ENCODE measurements at regions not wholly inside any gene's neighbourhood (a gene's known extent, or its start where the extent isn't known, plus 50 kb on each side); places are given as distances from the start of the nearest gene placed in this dataset.

DNA sequence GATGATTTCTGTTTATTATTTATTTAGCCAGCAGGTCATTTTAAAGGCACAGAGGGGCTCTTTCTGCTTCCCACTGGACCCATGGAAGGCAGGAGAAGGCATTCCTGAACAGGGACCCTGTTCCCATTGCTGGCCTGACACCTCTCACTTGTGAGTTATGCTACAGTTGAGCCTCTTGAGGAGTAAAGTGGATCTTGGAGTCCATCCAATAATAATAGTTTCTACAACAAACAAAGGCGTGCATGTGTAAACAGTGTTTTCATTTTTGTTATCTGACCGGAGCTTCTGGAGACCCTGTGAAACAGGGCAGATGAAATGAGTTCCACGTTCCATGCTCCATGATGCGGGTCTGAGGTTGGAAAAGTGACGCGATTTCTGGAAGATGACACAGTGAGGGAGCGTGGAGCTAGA is 127.3 kb upstream of the HABP2 start:
- Histone ChIP-seq H3K23ac (ENCODE audit: low read depth, low read length, poor library complexity) (no peak overlapping the region), H3K18ac (ENCODE audit: low read length) (no peak overlapping the region), H3K4me1 (ENCODE audit: control insufficient read depth in 2 of 2, insufficient read depth in 1 of 2, low read depth in 1 of 2, low read length in 2 of 2) (no peaks in the 10 kb centered on the region), H3K4me3 (ENCODE audit: low read length in 2 of 2) (no peak overlapping the region), H3K36me3 (replicated peaks in 1 of 2; ENCODE audit: control insufficient read depth in 2 of 2, insufficient read depth in 2 of 2, low read length in 2 of 2) (no peaks in the 10 kb centered on the region), H3K79me1 (ENCODE audit: low read depth, low read length) (no peaks in the 10 kb centered on the region), H3K14ac (ENCODE audit: low read length) (no peak overlapping the region), H2AFZ (ENCODE audit: low read length) (no peak overlapping the region), H4K8ac (ENCODE audit: low read depth, low read length) (no peak overlapping the region), H2BK120ac (ENCODE audit: low read depth, low read length) (no peak overlapping the region), H2BK15ac (ENCODE audit: low read length) (no peak overlapping the region), H4K91ac (ENCODE audit: low read depth, low read length, poor library complexity) (no peak overlapping the region), H2AK5ac (ENCODE audit: low read depth, low read length) (no peak overlapping the region), H3K4me2 (ENCODE audit: insufficient read depth, low read length, poor library complexity, severe bottlenecking) (no peak overlapping the region), H3K9me3 (replicated peaks in 1 of 2; ENCODE audit: control insufficient read depth in 2 of 2, insufficient read depth in 1 of 2, low read depth in 1 of 2, low read length in 2 of 2) (peaks cover 0 to 2% of the 10 kb centered on the region in 2 donors), H3K9ac (ENCODE audit: low read depth, low read length, poor library complexity) (no peak overlapping the region), H3K27ac (replicated peaks; ENCODE audit: low read length) (no peak overlapping the region), H3K27me3 (ENCODE audit: control insufficient read depth in 3 of 3, insufficient read depth in 3 of 3, low read depth in 1 of 3, low read length in 3 of 3) (peaks cover 0 to 3% (median 0%) of the 10 kb centered on the region in 3 experiments), H3K4ac (ENCODE audit: low read length) (no peak overlapping the region), H2BK5ac (ENCODE audit: low read length) (no peak overlapping the region), H2BK12ac (ENCODE audit: low read length) (no peak overlapping the region)
- no CpG with 5 or more reads among the region's 7 CpGs for WGBS, 2 donors (ENCODE audit: extremely low coverage in 2 of 2, insufficient read length in 2 of 2, insufficient replicate concordance in 1 of 2)
- DNase-seq (ENCODE audit: low spot score), result no peak

GRCh38 chr10:113426181-113426877 is 126.5 kb upstream of the HABP2 start:
- Histone ChIP-seq H3K18ac (ENCODE audit: low read length) (no peak overlapping the region), H3K36me3 (replicated peaks in 1 of 2; ENCODE audit: control insufficient read depth in 2 of 2, insufficient read depth in 2 of 2, low read length in 2 of 2) (no peaks in the 10 kb centered on the region), H2BK15ac (ENCODE audit: low read length) (no peak overlapping the region), H4K91ac (ENCODE audit: low read depth, low read length, poor library complexity) (no peak overlapping the region), H3K14ac (ENCODE audit: low read length) (no peak overlapping the region), H3K9ac (ENCODE audit: low read depth, low read length, poor library complexity) (no peak overlapping the region), H3K4me3 (ENCODE audit: low read length in 2 of 2) (no peak overlapping the region), H3K4me2 (ENCODE audit: insufficient read depth, low read length, poor library complexity, severe bottlenecking) (no peak overlapping the region), H3K23ac (ENCODE audit: low read depth, low read length, poor library complexity) (no peak overlapping the region), H2BK5ac (ENCODE audit: low read length) (no peak overlapping the region), H4K8ac (ENCODE audit: low read depth, low read length) (no peak overlapping the region), H3K79me1 (ENCODE audit: low read depth, low read length) (no peaks in the 10 kb centered on the region), H3K9me3 (replicated peaks in 1 of 2; ENCODE audit: control insufficient read depth in 2 of 2, insufficient read depth in 1 of 2, low read depth in 1 of 2, low read length in 2 of 2) (peaks cover 0 to 2% of the 10 kb centered on the region in 2 donors), H3K27ac (replicated peaks; ENCODE audit: low read length) (no peak overlapping the region), H3K4ac (ENCODE audit: low read length) (no peak overlapping the region), H2BK120ac (ENCODE audit: low read depth, low read length) (no peak overlapping the region), H3K27me3 (ENCODE audit: control insufficient read depth in 3 of 3, insufficient read depth in 3 of 3, low read depth in 1 of 3, low read length in 3 of 3) (peaks cover 0 to 4% (median 0%) of the 10 kb centered on the region in 3 experiments), H2BK12ac (ENCODE audit: low read length) (no peak overlapping the region), H2AK5ac (ENCODE audit: low read depth, low read length) (no peak overlapping the region), H2AFZ (ENCODE audit: low read length) (no peak overlapping the region), H3K4me1 (ENCODE audit: control insufficient read depth in 2 of 2, insufficient read depth in 1 of 2, low read depth in 1 of 2, low read length in 2 of 2) (peaks cover 0 to under 1% of the 10 kb centered on the region in 2 donors)
- WGBS, 2 donors (ENCODE audit: extremely low coverage in 2 of 2, insufficient read length in 2 of 2, insufficient replicate concordance in 1 of 2), result no CpG with 5 or more reads among the region's 8 CpGs
- DNase-seq (ENCODE audit: low spot score), result no peak

- Histone ChIP-seq H3K4me3 (ENCODE audit: low read length in 2 of 2) (no peak overlapping the region), H3K4me1 (ENCODE audit: control insufficient read depth in 2 of 2, insufficient read depth in 1 of 2, low read depth in 1 of 2, low read length in 2 of 2) (peaks cover 0 to 1% of the 10 kb centered on the region in 2 donors)
These were observed 125.6 kb upstream of the HABP2 start for GRCh38 chr10:113427236-113427735.

GRCh38 chr10:113427811-113428558 is 124.9 kb upstream of the HABP2 start:
- no peak overlapping the region for H2BK5ac ChIP-seq (ENCODE audit: low read length)
- H3K14ac ChIP-seq (ENCODE audit: low read length), result no peak overlapping the region
- H4K8ac ChIP-seq (ENCODE audit: low read depth, low read length), result no peak overlapping the region
- no peak overlapping the region for H2AK5ac ChIP-seq (ENCODE audit: low read depth, low read length)
- no peak overlapping the region for H3K9ac ChIP-seq (ENCODE audit: low read depth, low read length, poor library complexity)
- no peak overlapping the region for H3K4me3 ChIP-seq (ENCODE audit: low read length in 2 of 2)
- WGBS, 2 donors (ENCODE audit: extremely low coverage in 2 of 2, insufficient read length in 2 of 2, insufficient replicate concordance in 1 of 2), result no CpG with 5 or more reads among the region's 5 CpGs
- no peak overlapping the region for H4K91ac ChIP-seq (ENCODE audit: low read depth, low read length, poor library complexity)
- peaks cover 0 to 2% of the 10 kb centered on the region in 2 donors for H3K9me3 ChIP-seq (replicated peaks in 1 of 2; ENCODE audit: control insufficient read depth in 2 of 2, insufficient read depth in 1 of 2, low read depth in 1 of 2, low read length in 2 of 2)
- H2BK15ac ChIP-seq (ENCODE audit: low read length), result no peak overlapping the region
- H3K4me2 ChIP-seq (ENCODE audit: insufficient read depth, low read length, poor library complexity, severe bottlenecking), result no peak overlapping the region
- no peak overlapping the region for H3K4ac ChIP-seq (ENCODE audit: low read length)
- H3K79me1 ChIP-seq (ENCODE audit: low read depth, low read length), result no peaks in the 10 kb centered on the region
- no peak overlapping the region for H2BK12ac ChIP-seq (ENCODE audit: low read length)
- H3K27me3 ChIP-seq (ENCODE audit: control insufficient read depth in 3 of 3, insufficient read depth in 3 of 3, low read depth in 1 of 3, low read length in 3 of 3), result peaks cover 0 to 4% (median 0%) of the 10 kb centered on the region in 3 experiments
- no peak overlapping the region for H3K18ac ChIP-seq (ENCODE audit: low read length)
- no peak overlapping the region for H2BK120ac ChIP-seq (ENCODE audit: low read depth, low read length)
- peaks cover 0 to 1% of the 10 kb centered on the region in 2 donors for H3K4me1 ChIP-seq (ENCODE audit: control insufficient read depth in 2 of 2, insufficient read depth in 1 of 2, low read depth in 1 of 2, low read length in 2 of 2)
- DNase-seq (ENCODE audit: low spot score), result no peak
- no peak overlapping the region for H3K27ac ChIP-seq (replicated peaks; ENCODE audit: low read length)
- no peak overlapping the region for H2AFZ ChIP-seq (ENCODE audit: low read length)
- H3K23ac ChIP-seq (ENCODE audit: low read depth, low read length, poor library complexity), result no peak overlapping the region
- no peaks in the 10 kb centered on the region for H3K36me3 ChIP-seq (replicated peaks in 1 of 2; ENCODE audit: control insufficient read depth in 2 of 2, insufficient read depth in 2 of 2, low read length in 2 of 2)

More at GRCh38 chr10:113427236-113427735, 125.6 kb upstream of the HABP2 start:
- no peak overlapping the region for H2BK5ac ChIP-seq (ENCODE audit: low read length)
- no peak overlapping the region for H3K4me2 ChIP-seq (ENCODE audit: insufficient read depth, low read length, poor library complexity, severe bottlenecking)
- H3K9ac ChIP-seq (ENCODE audit: low read depth, low read length, poor library complexity), result no peak overlapping the region
- no peak overlapping the region for H3K18ac ChIP-seq (ENCODE audit: low read length)
- H3K36me3 ChIP-seq (replicated peaks in 1 of 2; ENCODE audit: control insufficient read depth in 2 of 2, insufficient read depth in 2 of 2, low read length in 2 of 2), result no peaks in the 10 kb centered on the region
- no peak overlapping the region for H4K91ac ChIP-seq (ENCODE audit: low read depth, low read length, poor library complexity)
- H3K14ac ChIP-seq (ENCODE audit: low read length), result no peak overlapping the region
- H4K8ac ChIP-seq (ENCODE audit: low read depth, low read length), result no peak overlapping the region
- no peak overlapping the region for H2BK12ac ChIP-seq (ENCODE audit: low read length)
- no peaks in the 10 kb centered on the region for H3K79me1 ChIP-seq (ENCODE audit: low read depth, low read length)
- H2BK120ac ChIP-seq (ENCODE audit: low read depth, low read length), result no peak overlapping the region
- no CpG with 5 or more reads among the region's 4 CpGs for WGBS, 2 donors (ENCODE audit: extremely low coverage in 2 of 2, insufficient read length in 2 of 2, insufficient replicate concordance in 1 of 2)
- H3K27ac ChIP-seq (replicated peaks; ENCODE audit: low read length), result no peak overlapping the region
- H3K9me3 ChIP-seq (replicated peaks in 1 of 2; ENCODE audit: control insufficient read depth in 2 of 2, insufficient read depth in 1 of 2, low read depth in 1 of 2, low read length in 2 of 2), result peaks cover 0 to 2% of the 10 kb centered on the region in 2 donors
- H2AK5ac ChIP-seq (ENCODE audit: low read depth, low read length), result no peak overlapping the region
- H2BK15ac ChIP-seq (ENCODE audit: low read length), result no peak overlapping the region
- H3K27me3 ChIP-seq (ENCODE audit: control insufficient read depth in 3 of 3, insufficient read depth in 3 of 3, low read depth in 1 of 3, low read length in 3 of 3), result peaks cover 0 to 4% (median 0%) of the 10 kb centered on the region in 3 experiments
- DNase-seq (ENCODE audit: low spot score), result no peak
- no peak overlapping the region for H2AFZ ChIP-seq (ENCODE audit: low read length)
- no peak overlapping the region for H3K23ac ChIP-seq (ENCODE audit: low read depth, low read length, poor library complexity)
- H3K4ac ChIP-seq (ENCODE audit: low read length), result no peak overlapping the region

All from neuronal stem cell (in vitro differentiated cells).